ENCODE measurements at regions not wholly inside any gene's neighbourhood (a gene's known extent, or its start where the extent isn't known, plus 50 kb on each side); places are given as distances from the start of the nearest gene placed in this dataset.
"Not testable (repeated sequence)": the region's sequence is repeated elsewhere in the genome, so short reads cannot be mapped to it uniquely, and the experiment has no call there.

- intact Hi-C loops (cut with micrococcal nuclease) = no loop called here
These were observed 362.8 kb upstream of the FOXK1 start for GRCh38 chr7:4319280-4319679.

- intact Hi-C loops (cut with micrococcal nuclease) = no loop called here
These were observed 356.4 kb upstream of the FOXK1 start for GRCh38 chr7:4325732-4326131.

- intact Hi-C loops (cut with micrococcal nuclease) = no loop called here
These were observed 350.4 kb upstream of the FOXK1 start for GRCh38 chr7:4331711-4332110.

GRCh38 chr7:4338556-4338955, 343.5 kb upstream of the FOXK1 start:
- intact Hi-C loops (cut with micrococcal nuclease) = no loop called here

- intact Hi-C loops (cut with micrococcal nuclease) = no loop called here
These were observed 338.5 kb upstream of the FOXK1 start for GRCh38 chr7:4343272-4344247.

GRCh38 chr7:4345004-4345403, 337.1 kb upstream of the FOXK1 start:
- intact Hi-C loops (cut with micrococcal nuclease) = no loop called here

GRCh38 chr7:4352069-4352468, 330.0 kb upstream of the FOXK1 start:
- intact Hi-C loops (cut with micrococcal nuclease) = no loop called here

- intact Hi-C loops (cut with micrococcal nuclease) = no loop called here
These were observed 320.3 kb upstream of the FOXK1 start for GRCh38 chr7:4361774-4362173.

- intact Hi-C loops (cut with micrococcal nuclease) = no loop called here
These were observed 298.5 kb upstream of the FOXK1 start for GRCh38 chr7:4383584-4383983.

GRCh38 chr7:4386190-4386589, 295.9 kb upstream of the FOXK1 start:
- intact Hi-C loops (cut with micrococcal nuclease) = no loop called here

- intact Hi-C loops (cut with micrococcal nuclease) = not testable (repeated sequence)
These were observed 291.0 kb upstream of the FOXK1 start for GRCh38 chr7:4391103-4391502.

GRCh38 chr7:4394736-4395135, 287.4 kb upstream of the FOXK1 start:
- intact Hi-C loops (cut with micrococcal nuclease) = no loop called here

GRCh38 chr7:4399121-4399520, 283.0 kb upstream of the FOXK1 start:
- intact Hi-C loops (cut with micrococcal nuclease) = no loop called here

GRCh38 chr7:4399596-4399995, 282.5 kb upstream of the FOXK1 start:
- intact Hi-C loops (cut with micrococcal nuclease) = no loop called here

- intact Hi-C loops (cut with micrococcal nuclease) = no loop called here
These were observed 275.6 kb upstream of the FOXK1 start for GRCh38 chr7:4406288-4407058.

GRCh38 chr7:4409946-4410345, 272.1 kb upstream of the FOXK1 start:
- intact Hi-C loops (cut with micrococcal nuclease) = no loop called here

- intact Hi-C loops (cut with micrococcal nuclease) = no loop called here
These were observed 265.6 kb upstream of the FOXK1 start for GRCh38 chr7:4416396-4417056.

GRCh38 chr7:4428526-4428925, 253.6 kb upstream of the FOXK1 start:
- intact Hi-C loops (cut with micrococcal nuclease) = no loop called here

- intact Hi-C loops (cut with micrococcal nuclease) = no loop called here
These were observed 251.9 kb upstream of the FOXK1 start for GRCh38 chr7:4430227-4430626.

GRCh38 chr7:4434306-4434705, 247.8 kb upstream of the FOXK1 start:
- intact Hi-C loops (cut with micrococcal nuclease) = no loop called here

- intact Hi-C loops (cut with micrococcal nuclease) = no loop called here
These were observed 245.7 kb upstream of the FOXK1 start for GRCh38 chr7:4436361-4436895.

- intact Hi-C loops (cut with micrococcal nuclease) = no loop called here
These were observed 245.2 kb upstream of the FOXK1 start for GRCh38 chr7:4436936-4437335.
